ENCODE measurements at regions not wholly inside any gene's neighbourhood (a gene's known extent, or its start where the extent isn't known, plus 50 kb on each side); places are given as distances from the start of the nearest gene placed in this dataset.
A peak's percentile ranks its signal among the peaks of the same experiment; 100 is the strongest.
"Not testable (repeated sequence)": the region's sequence is repeated elsewhere in the genome, so short reads cannot be mapped to it uniquely, and the experiment has no call there.

DNA sequence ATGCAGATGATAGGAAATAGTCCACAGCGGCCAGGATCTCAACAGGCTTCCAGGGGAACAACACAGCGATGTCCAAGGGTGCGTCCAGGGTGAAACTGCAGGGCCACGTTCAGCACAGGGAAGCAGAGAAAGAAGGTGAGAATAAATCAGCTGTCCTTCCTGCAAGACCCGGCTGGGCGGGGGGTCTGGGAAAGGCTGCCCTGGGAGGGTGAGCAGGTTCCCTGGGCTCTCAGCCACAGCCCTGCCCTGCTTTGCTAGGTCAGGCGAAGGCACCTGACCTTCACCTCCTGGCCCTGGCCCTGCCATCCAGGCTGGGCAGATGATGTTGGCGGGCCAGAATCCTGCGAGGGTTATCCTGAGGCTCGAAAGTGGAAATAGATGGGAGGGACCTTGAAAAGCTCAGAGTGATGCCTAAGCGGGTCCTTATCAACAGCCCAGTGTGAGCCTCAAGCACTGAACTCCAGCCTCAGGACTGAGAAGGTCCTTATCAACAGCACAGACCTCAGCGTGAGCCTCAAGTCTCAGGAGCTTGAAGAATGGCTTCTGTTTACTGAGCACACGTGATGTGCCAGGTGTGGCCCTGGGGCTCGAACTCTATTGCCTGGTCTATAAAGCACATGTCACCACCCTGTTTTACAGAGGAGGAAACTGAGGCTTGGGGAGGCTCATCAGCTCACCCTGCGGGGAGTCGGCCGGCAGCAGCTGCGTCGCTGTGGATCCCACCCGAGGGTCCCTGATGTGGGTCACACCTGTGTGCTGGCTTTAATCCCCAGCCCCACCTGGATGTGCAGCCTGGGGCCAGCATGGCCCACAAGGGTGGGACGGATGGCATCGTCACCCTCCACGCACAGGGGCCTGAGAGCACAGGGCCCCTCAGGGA lies 191.1 kb downstream of the BANP start:
- not testable (repeated sequence) for H3K4me3 Mint-ChIP-seq; H3K4me1 Mint-ChIP-seq; H3K9me3 Mint-ChIP-seq; ATAC-seq; H3K27ac Mint-ChIP-seq; DNase-seq (ENCODE audit: low spot score in 2 of 2); H3K36me3 Mint-ChIP-seq

- not testable (repeated sequence) for H3K9me3 Mint-ChIP-seq; H3K4me3 Mint-ChIP-seq; H3K27ac Mint-ChIP-seq; DNase-seq (ENCODE audit: low spot score in 2 of 2); H3K4me1 Mint-ChIP-seq; H3K36me3 Mint-ChIP-seq
- ATAC-seq, result peak; percentile 18
Measured at GRCh38 chr16:88143122-88144027, 192.1 kb downstream of the BANP start.

- no peak overlapping the region for H3K27ac Mint-ChIP-seq
- H3K4me3 Mint-ChIP-seq, result no peak overlapping the region
- H3K4me1 Mint-ChIP-seq, result no peaks in the 10 kb centered on the region
- peak; percentile 14 for ATAC-seq
- no peaks in the 10 kb centered on the region for H3K36me3 Mint-ChIP-seq
- no peak for DNase-seq (ENCODE audit: low spot score in 2 of 2)
- peaks cover under 1% of the 10 kb centered on the region for H3K9me3 Mint-ChIP-seq
Measured at GRCh38 chr16:88144028-88144511, 192.8 kb downstream of the BANP start.

GRCh38 chr16:88145376-88145775 lies 194.1 kb downstream of the BANP start:
- H3K9me3 Mint-ChIP-seq; H3K36me3 Mint-ChIP-seq; H3K4me1 Mint-ChIP-seq; H3K27ac Mint-ChIP-seq; ATAC-seq; DNase-seq (ENCODE audit: low spot score in 2 of 2); H3K4me3 Mint-ChIP-seq: not testable (repeated sequence)

- DNase-seq (ENCODE audit: low spot score in 2 of 2); H3K4me3 Mint-ChIP-seq; H3K36me3 Mint-ChIP-seq; H3K9me3 Mint-ChIP-seq; H3K27ac Mint-ChIP-seq; ATAC-seq; H3K4me1 Mint-ChIP-seq: not testable (repeated sequence)
Measured at GRCh38 chr16:88145824-88146405, 194.7 kb downstream of the BANP start.

- not testable (repeated sequence) for DNase-seq (ENCODE audit: low spot score in 2 of 2); H3K36me3 Mint-ChIP-seq; H3K4me3 Mint-ChIP-seq; ATAC-seq; H3K9me3 Mint-ChIP-seq; H3K4me1 Mint-ChIP-seq; H3K27ac Mint-ChIP-seq
Measured at GRCh38 chr16:88148078-88148477, 196.8 kb downstream of the BANP start.

GRCh38 chr16:88148682-88149081 lies 197.4 kb downstream of the BANP start:
- not testable (repeated sequence) for H3K9me3 Mint-ChIP-seq; DNase-seq (ENCODE audit: low spot score in 2 of 2); H3K27ac Mint-ChIP-seq; H3K4me3 Mint-ChIP-seq; ATAC-seq; H3K36me3 Mint-ChIP-seq; H3K4me1 Mint-ChIP-seq

DNA sequence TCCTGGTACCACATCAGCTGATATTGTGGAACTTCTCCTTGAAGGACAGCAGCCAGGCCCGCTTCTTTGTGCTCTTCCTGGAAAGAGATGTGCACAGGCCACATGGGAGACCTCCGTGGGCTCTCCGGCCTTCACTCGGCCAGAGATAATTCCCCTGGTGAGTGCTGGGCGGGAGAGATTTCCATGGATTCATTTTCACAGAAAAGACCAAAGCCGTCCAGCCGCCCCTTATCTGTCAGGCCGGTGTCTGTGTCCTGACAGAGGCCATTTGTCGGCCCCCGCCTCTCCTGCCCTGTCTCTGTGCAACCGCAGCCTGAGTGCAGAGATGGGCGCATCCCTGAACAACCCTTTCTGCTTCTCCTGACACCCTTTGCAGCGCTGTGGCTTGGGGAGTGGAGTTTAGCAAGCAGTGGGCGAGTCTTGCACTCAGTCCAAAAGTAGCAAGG lies 197.9 kb downstream of the BANP start:
- not testable (repeated sequence) for DNase-seq (ENCODE audit: low spot score in 2 of 2); H3K27ac Mint-ChIP-seq

GRCh38 chr16:88149663-88150062 lies 198.4 kb downstream of the BANP start:
- not testable (repeated sequence) for ATAC-seq; H3K36me3 Mint-ChIP-seq; H3K27ac Mint-ChIP-seq; DNase-seq (ENCODE audit: low spot score in 2 of 2); H3K4me3 Mint-ChIP-seq; H3K9me3 Mint-ChIP-seq; H3K4me1 Mint-ChIP-seq

More for the DNA sequence above, 197.9 kb downstream of the BANP start:
- not testable (repeated sequence) for ATAC-seq, H3K4me1 Mint-ChIP-seq, H3K36me3 Mint-ChIP-seq, H3K4me3 Mint-ChIP-seq, H3K9me3 Mint-ChIP-seq

GRCh38 chr16:88150456-88151128 lies 199.4 kb downstream of the BANP start:
- H3K4me1 Mint-ChIP-seq; H3K27ac Mint-ChIP-seq; H3K36me3 Mint-ChIP-seq; ATAC-seq; H3K9me3 Mint-ChIP-seq; H3K4me3 Mint-ChIP-seq; DNase-seq (ENCODE audit: low spot score in 2 of 2): not testable (repeated sequence)

DNA sequence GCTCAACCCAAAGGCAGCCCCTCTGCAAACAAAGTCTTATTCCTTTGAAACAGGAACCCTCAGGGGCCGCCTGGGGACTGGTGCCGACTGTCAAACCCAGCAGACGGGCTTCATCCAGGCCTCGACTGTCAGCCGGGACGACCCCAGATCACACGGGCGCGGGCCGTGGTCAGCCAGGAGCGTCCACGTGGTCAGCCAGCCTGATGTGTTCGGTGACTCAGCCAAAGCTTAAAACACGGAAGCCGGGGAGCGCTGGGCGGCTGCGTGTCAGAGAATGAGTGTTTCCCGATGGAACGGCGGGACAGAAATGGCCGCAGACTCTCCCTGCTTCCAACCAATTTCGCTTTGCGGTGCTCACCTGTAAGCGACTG lies 199.9 kb downstream of the BANP start:
- H3K4me1 Mint-ChIP-seq; H3K27ac Mint-ChIP-seq; DNase-seq (ENCODE audit: low spot score in 2 of 2); H3K36me3 Mint-ChIP-seq; ATAC-seq; H3K4me3 Mint-ChIP-seq; H3K9me3 Mint-ChIP-seq: not testable (repeated sequence)

DNA sequence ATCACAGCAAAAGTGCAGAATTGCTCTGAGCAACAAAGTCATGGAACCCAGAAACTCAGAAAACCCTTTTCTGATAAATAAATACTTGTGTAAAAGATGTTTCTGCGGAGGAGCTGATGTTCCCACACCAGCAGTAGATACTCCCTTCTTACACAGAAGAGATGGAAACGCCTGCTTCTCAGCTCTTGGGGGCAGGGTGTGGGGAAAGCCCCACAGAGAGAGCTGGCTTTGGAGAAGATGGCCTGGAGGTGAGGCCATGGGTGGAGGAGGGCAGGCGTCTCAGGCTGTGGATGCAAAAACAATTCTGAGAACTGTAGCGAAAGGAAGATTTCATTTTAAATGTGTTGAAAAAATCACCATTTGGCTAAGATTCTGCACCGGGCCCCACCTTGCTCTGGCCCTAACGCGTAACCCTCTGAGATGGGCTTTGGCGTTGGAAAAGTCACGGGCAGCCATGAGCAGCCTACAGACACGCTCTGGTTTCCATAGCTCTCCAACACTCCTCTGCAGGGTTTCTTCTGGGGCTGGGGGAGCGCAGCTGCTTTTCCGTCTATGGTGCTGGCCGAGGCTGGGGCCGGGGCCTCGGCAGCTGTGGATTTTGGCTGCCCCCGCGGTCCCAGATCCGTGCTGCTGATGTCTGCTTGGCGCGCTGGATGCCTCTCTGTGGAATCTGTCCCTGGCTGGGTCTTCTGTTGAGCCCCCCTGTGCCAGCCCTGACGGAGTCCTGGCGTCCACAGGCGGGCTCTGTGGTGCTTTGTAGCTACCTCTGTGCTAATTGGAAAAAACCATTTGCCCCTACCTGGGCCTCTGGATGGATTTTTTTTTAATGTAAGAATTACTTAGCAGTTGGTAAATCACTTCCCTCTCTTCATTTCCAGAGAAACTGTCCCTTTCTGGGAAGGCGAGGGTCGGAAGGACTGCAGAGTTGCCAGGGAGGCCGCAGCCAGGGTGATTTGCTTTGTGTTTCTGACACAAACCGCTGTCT lies 200.9 kb downstream of the BANP start:
- H3K9me3 Mint-ChIP-seq; ATAC-seq; H3K4me1 Mint-ChIP-seq; H3K36me3 Mint-ChIP-seq; H3K4me3 Mint-ChIP-seq; DNase-seq (ENCODE audit: low spot score in 2 of 2); H3K27ac Mint-ChIP-seq: not testable (repeated sequence)

DNA sequence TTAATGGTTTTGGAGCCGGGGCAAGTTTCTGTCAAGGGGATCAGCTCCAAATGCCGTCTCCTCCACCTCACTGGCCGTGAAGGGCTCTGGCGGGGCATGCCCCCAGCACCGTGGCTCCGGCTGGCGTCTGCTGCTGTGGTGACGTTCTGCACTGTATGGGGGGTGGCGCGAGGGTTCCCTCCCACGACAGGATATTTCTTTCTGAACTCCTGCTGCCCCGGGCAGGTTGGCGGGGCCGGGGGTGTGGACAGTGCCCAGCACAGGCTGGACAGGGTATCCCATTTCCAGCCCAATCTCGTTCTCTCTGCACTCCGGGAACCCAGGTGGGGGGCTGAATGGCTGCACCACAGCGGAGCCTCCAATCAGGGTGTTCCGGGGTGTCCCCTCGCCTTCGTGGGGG lies 201.6 kb downstream of the BANP start:
- not testable (repeated sequence) for DNase-seq (ENCODE audit: low spot score in 2 of 2); H3K4me3 Mint-ChIP-seq; H3K27ac Mint-ChIP-seq; H3K9me3 Mint-ChIP-seq; H3K4me1 Mint-ChIP-seq; H3K36me3 Mint-ChIP-seq; ATAC-seq

DNA sequence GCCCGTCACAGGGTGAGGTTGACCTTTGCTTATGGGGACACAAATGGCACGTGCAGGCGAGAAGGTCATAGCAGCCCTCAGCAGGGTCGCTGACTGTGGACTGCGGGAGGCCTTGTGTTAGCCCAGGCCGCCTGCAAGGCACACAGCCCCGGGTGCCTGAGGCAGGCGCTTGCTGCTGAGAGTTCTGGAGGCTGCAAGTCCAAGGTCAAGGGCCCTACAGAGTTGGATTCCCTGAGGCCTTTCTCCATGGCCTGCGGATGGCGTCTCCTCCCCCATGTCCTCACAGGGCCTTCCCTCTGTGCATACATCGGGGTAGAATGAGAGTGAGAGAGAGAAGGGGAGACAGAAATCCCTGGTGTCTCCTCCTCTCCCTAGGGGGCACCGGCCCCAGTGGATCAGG lies 202.3 kb downstream of the BANP start:
- H3K9me3 Mint-ChIP-seq; H3K27ac Mint-ChIP-seq; H3K4me3 Mint-ChIP-seq; H3K36me3 Mint-ChIP-seq; DNase-seq (ENCODE audit: low spot score in 2 of 2); H3K4me1 Mint-ChIP-seq: not testable (repeated sequence)
- peak; percentile 17 for ATAC-seq
